Vagina (tissue), 2 donors: ENCODE measurements at regions not wholly inside any gene's neighbourhood (a gene's known extent, or its start where the extent isn't known, plus 50 kb on each side); places are given as distances from the start of the nearest gene placed in this dataset.

Experiments
- DNase-seq, 2 donors: peaks; one replicate each; pipeline ENCODE4 v3.0.0-alpha.2; 2017; ENCODE audit errors: extremely low spot score in 2 of 2
- H3K27ac ChIP-seq: fragments of 200-600 bp; sonication (generic); one replicate; pipeline ENCODE4 v1.5.1; 2019
- H3K27me3 ChIP-seq: fragments of 200-600 bp; sonication (generic); one replicate; pipeline ENCODE4 v1.5.1; 2019
- H3K36me3 ChIP-seq, 2 donors: fragments of 200-600 bp; sonication (generic); one replicate each; pipeline ENCODE4 v1.5.1; 2017 to 2019
- H3K4me1 ChIP-seq: fragments of 200-600 bp; sonication (generic); one replicate; pipeline ENCODE4 v1.5.1; 2019
- H3K4me3 ChIP-seq, 2 donors: fragments of 200-600 bp; sonication (generic); 1 replicate in 1 of 2; 2 replicates in 1 of 2; pipeline ENCODE4 v1.5.1; 2016 to 2019
- H3K9me3 ChIP-seq: fragments of 200-600 bp; sonication (generic); one replicate; pipeline ENCODE4 v1.5.1; 2019
- CTCF ChIP-seq, 3 experiments: fragments of 450-650 bp in 2 of 3; fragments of 200-600 bp in 1 of 3; sonication (generic) in 1 of 3; IDR thresholded peaks; one replicate each; pipeline ENCODE4 v1.5.1; 2017 to 2019; ENCODE audit warnings: antibody characterized with exemption in 3 of 3, mild to moderate bottlenecking in 2 of 3, moderate library complexity in 2 of 3
- POLR2A ChIP-seq, 2 donors: fragments of 450-650 bp; IDR thresholded peaks; one replicate each; pipeline ENCODE4 v1.6.1; 2017; ENCODE audit warnings: antibody characterized with exemption in 2 of 2, mild to moderate bottlenecking in 2 of 2, moderate library complexity in 2 of 2
- POLR2AphosphoS5 ChIP-seq, 2 donors: sonication (generic); formaldehyde crosslinking; IDR thresholded peaks; one replicate each; pipeline ENCODE4 v1.9.0; 2017; ENCODE audit warnings: antibody characterized with exemption in 2 of 2, mild to moderate bottlenecking in 2 of 2, low read depth in 1 of 2; ENCODE audit not compliant: insufficient read depth in 1 of 2
- intact Hi-C: fragments of 100-400 bp; cut with DNase I; formaldehyde crosslinking; loops from one replicate; pipeline ENCODE4 v1.15.1; 2023

GRCh38 chr2:56754066-56754615, 570.4 kb downstream of the CCDC85A start:
- H3K9me3 ChIP-seq: no peaks in the 10 kb centered on the region
- no peaks in the 10 kb centered on the region for H3K36me3 ChIP-seq
- TF ChIP-seq POLR2AphosphoS5 (IDR thresholded peaks at IDR 0.05; ENCODE audit: insufficient read depth in 1 of 2, low read depth in 1 of 2) (no peak), POLR2A (IDR thresholded peaks at IDR 0.05) (no peak), CTCF (IDR thresholded peaks at IDR 0.05) (no peak)
- no peak for DNase-seq
- H3K4me1 ChIP-seq: no peaks in the 10 kb centered on the region
- H3K27ac ChIP-seq: no peak overlapping the region
- no peaks in the 10 kb centered on the region for H3K27me3 ChIP-seq
- intact Hi-C loops: no loop called here
- H3K4me3 ChIP-seq: no peak overlapping the region

GRCh38 chr2:56754627-56755026, 570.8 kb downstream of the CCDC85A start:
- H3K4me3 ChIP-seq: no peak overlapping the region
- DNase-seq: no peak
- no peaks in the 10 kb centered on the region for H3K27me3 ChIP-seq
- TF ChIP-seq CTCF (IDR thresholded peaks at IDR 0.05) (no peak), POLR2AphosphoS5 (IDR thresholded peaks at IDR 0.05; ENCODE audit: insufficient read depth in 1 of 2, low read depth in 1 of 2) (no peak), POLR2A (IDR thresholded peaks at IDR 0.05) (no peak)
- H3K4me1 ChIP-seq: no peaks in the 10 kb centered on the region
- no peaks in the 10 kb centered on the region for H3K36me3 ChIP-seq
- intact Hi-C loops: no loop called here
- no peaks in the 10 kb centered on the region for H3K9me3 ChIP-seq
- no peak overlapping the region for H3K27ac ChIP-seq

- Histone ChIP-seq H3K27me3 (no peaks in the 10 kb centered on the region), H3K4me1 (no peaks in the 10 kb centered on the region), H3K36me3 (no peaks in the 10 kb centered on the region), H3K9me3 (no peaks in the 10 kb centered on the region), H3K4me3 (no peak overlapping the region), H3K27ac (no peak overlapping the region)
- no peak for TF ChIP-seq POLR2AphosphoS5 (IDR thresholded peaks at IDR 0.05; ENCODE audit: insufficient read depth in 1 of 2, low read depth in 1 of 2)
- TF ChIP-seq POLR2A (IDR thresholded peaks at IDR 0.05): no peak
- no peak for TF ChIP-seq CTCF (IDR thresholded peaks at IDR 0.05)
- intact Hi-C loops: no loop called here
- no peak for DNase-seq
These were observed 574.2 kb downstream of the CCDC85A start for GRCh38 chr2:56757884-56758545.

GRCh38 chr2:56763683-56764082, 579.9 kb downstream of the CCDC85A start:
- Histone ChIP-seq H3K36me3 (no peaks in the 10 kb centered on the region), H3K27me3 (no peaks in the 10 kb centered on the region), H3K27ac (no peak overlapping the region), H3K4me1 (no peaks in the 10 kb centered on the region), H3K9me3 (no peaks in the 10 kb centered on the region), H3K4me3 (no peak overlapping the region)
- TF ChIP-seq POLR2AphosphoS5 (IDR thresholded peaks at IDR 0.05; ENCODE audit: insufficient read depth in 1 of 2, low read depth in 1 of 2) (no peak), POLR2A (IDR thresholded peaks at IDR 0.05) (no peak)
- no peak for DNase-seq
- intact Hi-C loops: no loop called here

GRCh38 chr2:56768973-56769372, 585.2 kb downstream of the CCDC85A start:
- Histone ChIP-seq H3K4me3 (no peak overlapping the region), H3K9me3 (no peaks in the 10 kb centered on the region), H3K27ac (no peak overlapping the region), H3K4me1 (no peaks in the 10 kb centered on the region), H3K27me3 (no peaks in the 10 kb centered on the region), H3K36me3 (no peaks in the 10 kb centered on the region)
- TF ChIP-seq CTCF (IDR thresholded peaks at IDR 0.05) (no peak), POLR2A (IDR thresholded peaks at IDR 0.05) (no peak)
- no peak for DNase-seq
- intact Hi-C loops: no loop called here
